ENCODE measurements at regions not wholly inside any gene's neighbourhood (a gene's known extent, or its start where the extent isn't known, plus 50 kb on each side); places are given as distances from the start of the nearest gene placed in this dataset.

GRCh38 chr2:174682578-174683391, 81.5 kb downstream of the CHRNA1 start:
- TF ChIP-seq CTCF (conservative IDR thresholded peaks at IDR 0.05; ENCODE audit: low read depth, low read length): no peak
- TF ChIP-seq EZH2 (IDR thresholded peaks at IDR 0.05; ENCODE audit: low read length, unreplicated experiment): no peak

All from PC-3 (cell line).